ENCODE measurements at regions not wholly inside any gene's neighbourhood (a gene's known extent, or its start where the extent isn't known, plus 50 kb on each side); places are given as distances from the start of the nearest gene placed in this dataset.

DNA sequence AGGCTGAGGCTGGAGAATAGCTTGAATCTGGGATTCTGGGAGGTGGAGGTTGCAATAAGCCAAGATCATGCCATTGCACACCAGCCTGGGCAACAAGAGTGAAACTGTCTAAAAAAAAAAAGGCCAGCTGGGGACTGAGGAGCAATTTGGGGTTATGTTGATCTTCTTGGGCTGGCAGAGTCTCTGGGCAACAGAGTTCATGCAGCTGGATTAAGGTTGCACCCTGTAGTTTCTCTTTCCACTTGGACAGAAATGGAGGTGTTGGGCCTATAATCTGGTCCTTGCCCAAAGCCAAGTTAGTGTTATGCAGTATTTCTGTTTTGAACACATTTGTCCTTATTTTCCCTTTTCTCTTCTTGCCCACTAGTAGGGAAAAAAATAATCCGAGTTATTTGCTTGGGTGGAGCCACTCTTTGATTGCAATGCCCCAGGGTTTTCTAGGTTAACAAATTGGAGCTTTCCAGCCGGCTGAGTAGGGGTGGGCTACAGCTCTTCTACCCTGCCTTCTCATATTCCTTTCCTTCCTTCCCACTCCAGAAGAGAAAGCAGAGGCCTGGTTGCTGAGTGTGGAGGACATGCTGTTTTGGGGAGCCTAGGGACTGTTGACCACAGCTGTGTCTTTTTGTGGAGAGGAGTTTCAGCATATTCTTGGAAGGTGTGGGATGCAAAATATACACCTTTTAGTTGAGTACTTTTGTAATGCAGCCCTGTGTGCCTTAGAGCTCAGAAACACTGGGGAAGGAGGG, 213.9 kb downstream of the SOX4 start:
- DNase-seq (ENCODE audit: low read depth in 1 of 2, low spot score in 1 of 2), result no peak

GRCh38 chr6:21808045-21808470, 214.5 kb downstream of the SOX4 start:
- no peak for DNase-seq (ENCODE audit: low read depth in 1 of 2, low spot score in 1 of 2)

GRCh38 chr6:21808551-21809242, 215.1 kb downstream of the SOX4 start:
- DNase-seq (ENCODE audit: low read depth in 1 of 2, low spot score in 1 of 2), result no peak

DNA sequence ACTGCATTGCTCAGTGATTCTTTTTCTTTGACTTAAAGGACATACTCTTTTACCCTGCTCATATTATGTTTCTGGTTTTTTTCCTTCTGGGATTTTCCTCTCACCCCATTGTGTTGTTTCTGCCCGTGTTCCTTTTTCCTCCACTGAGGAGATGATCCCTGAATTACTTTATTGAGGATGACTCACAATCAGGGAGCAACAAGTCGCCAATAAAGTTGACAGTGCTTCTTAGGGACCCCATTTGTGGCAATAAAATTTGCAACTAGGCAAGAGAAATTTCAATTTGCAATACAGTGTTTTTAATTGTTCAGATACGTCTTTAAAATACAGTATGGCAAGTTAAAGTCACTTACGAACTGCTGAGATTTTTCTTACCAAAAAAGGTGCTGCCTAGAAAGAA, 217.9 kb downstream of the SOX4 start:
- DNase-seq (ENCODE audit: low read depth in 1 of 2, low spot score in 1 of 2), result no peak

GRCh38 chr6:21816231-21816630, 222.7 kb downstream of the SOX4 start:
- no peak for DNase-seq (ENCODE audit: low read depth in 1 of 2, low spot score in 1 of 2)

DNA sequence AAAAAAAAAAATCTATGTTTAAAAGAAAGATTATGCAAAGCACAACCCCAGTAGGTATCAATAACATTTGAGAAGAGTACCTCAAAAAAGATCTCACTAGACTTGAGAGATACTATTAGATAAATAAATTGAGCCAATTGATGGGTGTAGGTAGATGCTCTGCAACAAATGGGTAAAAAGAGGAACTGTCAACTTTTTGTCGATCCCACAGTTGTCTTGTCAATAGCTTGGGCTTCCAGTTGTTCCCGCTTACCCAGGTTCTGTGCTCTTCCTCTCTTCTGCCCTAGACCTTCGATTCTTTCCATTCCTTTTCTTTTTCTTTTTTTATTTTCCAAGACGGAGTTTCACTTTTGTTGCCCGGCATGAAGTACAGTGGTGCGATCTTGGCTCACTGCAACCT, 226.9 kb downstream of the SOX4 start:
- no peak for DNase-seq (ENCODE audit: low read depth in 1 of 2, low spot score in 1 of 2)

DNA sequence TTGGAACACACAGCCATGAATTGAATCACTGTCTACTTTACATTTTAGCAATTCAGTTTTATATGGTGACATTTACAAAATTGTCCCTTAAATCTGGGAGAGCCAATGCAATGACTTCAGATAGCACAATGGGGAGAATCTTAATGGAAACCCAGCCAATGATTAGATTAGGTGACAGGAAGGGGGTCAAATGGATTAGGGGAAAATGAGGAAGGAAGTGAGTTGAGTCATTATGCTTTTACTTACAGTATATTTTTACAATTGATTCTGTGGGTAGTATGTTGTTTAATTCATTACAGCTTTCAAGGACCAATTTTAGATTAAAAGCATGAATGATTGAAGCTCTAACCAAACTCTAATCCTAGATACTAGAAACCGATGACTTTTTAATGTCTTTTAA, 229.8 kb downstream of the SOX4 start:
- DNase-seq (ENCODE audit: low read depth in 1 of 2, low spot score in 1 of 2), result no peak

DNA sequence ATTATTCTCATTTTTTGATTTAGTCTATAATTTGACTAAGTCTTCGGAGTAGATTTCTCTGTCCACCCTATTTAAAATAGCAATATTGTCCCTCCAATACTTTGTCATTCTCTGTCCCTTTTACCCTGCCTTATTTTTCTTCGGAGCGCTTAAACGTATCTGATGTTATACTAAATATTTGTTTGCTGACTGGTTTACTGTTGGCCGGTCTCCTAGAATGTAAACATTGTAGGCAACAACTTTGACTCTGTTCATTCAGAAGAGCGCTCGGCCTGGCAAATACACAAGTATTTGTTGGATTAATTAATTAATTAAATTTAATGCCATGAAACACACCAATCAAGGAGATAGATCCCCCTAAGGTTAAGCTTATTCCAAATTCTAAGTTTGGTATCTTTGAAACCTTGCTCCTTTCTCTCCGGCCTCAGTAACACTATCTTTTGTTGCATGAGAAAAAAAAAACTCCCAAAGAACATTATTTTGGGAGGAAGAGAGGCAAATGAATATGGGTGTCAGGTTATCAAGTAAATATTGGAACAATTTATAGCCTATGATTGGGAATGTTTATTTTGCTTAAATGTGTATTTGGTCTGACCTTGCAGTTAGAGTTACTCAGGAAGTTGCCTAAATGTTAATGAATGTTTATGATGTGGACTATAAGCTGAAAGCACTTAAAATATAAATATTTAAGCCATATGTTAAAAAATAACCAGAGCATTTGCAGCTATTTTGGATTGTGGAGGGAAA, 231.1 kb downstream of the SOX4 start:
- DNase-seq (ENCODE audit: low read depth in 1 of 2, low spot score in 1 of 2), result no peak

DNA sequence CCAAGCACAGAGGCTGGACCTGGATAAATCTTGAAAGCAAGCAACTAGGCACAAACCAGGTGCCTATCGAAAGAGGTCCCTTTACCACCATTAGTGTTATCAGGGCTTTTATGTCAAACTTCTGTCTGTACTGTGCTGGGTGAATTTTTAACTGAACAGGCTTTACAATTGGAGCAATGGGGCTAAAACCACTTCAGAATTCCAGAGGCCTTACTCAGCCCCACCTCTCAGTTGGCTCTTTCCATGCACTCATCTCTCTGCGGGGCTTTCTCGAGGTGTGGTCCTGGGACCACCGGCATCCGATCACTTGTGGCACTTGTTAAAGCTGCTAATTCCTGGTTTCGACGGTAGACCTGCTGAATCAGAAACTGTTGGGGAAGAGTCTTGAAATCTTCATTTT, 232.5 kb downstream of the SOX4 start:
- no peak for DNase-seq (ENCODE audit: low read depth in 1 of 2, low spot score in 1 of 2)

DNA sequence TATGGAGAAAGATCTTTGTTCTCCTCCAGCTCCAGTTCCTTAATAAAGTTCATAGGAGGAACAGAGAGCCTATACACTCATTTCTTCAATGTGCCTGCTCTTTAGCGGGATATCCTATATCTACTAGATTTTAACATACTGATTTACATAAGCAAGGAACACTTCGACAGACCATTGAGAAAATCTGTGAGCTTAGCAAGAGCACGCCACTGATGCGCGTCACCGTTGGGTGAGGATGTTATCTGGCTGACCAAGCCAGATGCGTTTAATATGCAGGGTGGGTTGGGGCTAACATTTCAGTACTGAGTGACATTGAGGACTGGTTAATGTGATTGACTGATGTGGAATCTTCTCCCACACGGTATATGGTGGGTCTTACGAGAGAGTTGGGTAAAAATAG, 233.4 kb downstream of the SOX4 start:
- no peak for DNase-seq (ENCODE audit: low read depth in 1 of 2, low spot score in 1 of 2)

GRCh38 chr6:21827425-21828202, 234.1 kb downstream of the SOX4 start:
- DNase-seq (ENCODE audit: low read depth in 1 of 2, low spot score in 1 of 2), result no peak

- no peak for DNase-seq (ENCODE audit: low read depth in 1 of 2, low spot score in 1 of 2)
Observed at GRCh38 chr6:21828704-21829103, 235.2 kb downstream of the SOX4 start.

- DNase-seq (ENCODE audit: low read depth in 1 of 2, low spot score in 1 of 2), result no peak
Observed at GRCh38 chr6:21829126-21829525, 235.6 kb downstream of the SOX4 start.

DNA sequence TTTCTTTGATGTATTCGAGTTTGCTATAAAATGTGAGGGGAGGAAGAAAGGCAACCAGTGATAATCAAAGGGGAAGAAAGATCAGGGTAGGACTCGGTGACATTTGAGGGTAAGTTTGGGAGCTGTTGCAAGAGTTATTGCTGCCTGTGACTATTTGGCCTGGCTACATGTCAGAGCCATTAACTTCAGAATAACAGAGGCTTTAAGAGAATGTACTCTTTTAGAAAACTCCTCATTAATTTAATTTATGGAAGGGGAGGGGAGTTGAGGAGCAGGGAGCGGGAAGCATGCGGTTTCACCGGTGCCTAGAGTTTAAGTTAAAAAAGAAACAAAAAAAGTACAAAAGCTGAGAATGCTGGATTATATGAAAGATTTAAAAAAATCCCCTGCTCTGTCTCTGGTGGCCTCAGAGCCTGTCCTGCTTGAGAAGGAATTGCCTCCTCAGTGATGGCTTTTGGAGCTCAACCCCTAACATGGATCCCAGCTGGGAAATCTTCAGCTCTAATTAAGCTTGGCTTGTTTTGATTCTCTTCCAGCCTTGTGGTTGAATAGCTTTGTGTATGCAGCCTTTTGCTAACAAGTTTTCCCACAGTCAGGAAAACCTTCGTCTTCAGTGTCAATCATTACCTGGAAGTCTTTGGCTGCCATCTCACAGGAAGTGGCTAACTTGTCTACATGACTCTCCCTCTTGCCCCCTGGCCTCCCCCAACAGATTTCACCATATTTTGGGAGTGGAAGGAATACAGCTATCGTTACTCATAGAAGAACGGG, 238.2 kb downstream of the SOX4 start:
- DNase-seq (ENCODE audit: low read depth in 1 of 2, low spot score in 1 of 2), result no peak

DNA sequence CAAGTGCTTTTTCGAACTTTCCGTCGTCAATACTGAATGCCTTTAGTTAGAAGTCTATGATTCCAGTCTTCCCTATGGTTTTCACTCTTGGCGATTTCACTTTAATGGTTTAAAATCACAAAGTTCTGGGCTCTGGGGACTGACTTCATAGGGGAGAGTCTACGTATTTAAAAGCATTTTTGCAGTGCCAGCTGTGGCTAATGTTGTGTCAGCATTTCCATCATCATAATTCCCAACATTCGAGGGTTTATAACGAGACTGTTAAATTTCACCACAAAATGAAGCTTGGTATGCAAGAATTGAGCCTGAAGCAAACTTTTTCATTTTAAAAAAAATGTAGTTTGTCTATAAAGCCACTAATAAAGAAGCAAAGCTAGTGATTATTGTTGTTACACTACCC, 242.7 kb downstream of the SOX4 start:
- no peak for DNase-seq (ENCODE audit: low read depth in 1 of 2, low spot score in 1 of 2)

GRCh38 chr6:21836772-21837425, 243.3 kb downstream of the SOX4 start:
- no peak for DNase-seq (ENCODE audit: low read depth in 1 of 2, low spot score in 1 of 2)

DNA sequence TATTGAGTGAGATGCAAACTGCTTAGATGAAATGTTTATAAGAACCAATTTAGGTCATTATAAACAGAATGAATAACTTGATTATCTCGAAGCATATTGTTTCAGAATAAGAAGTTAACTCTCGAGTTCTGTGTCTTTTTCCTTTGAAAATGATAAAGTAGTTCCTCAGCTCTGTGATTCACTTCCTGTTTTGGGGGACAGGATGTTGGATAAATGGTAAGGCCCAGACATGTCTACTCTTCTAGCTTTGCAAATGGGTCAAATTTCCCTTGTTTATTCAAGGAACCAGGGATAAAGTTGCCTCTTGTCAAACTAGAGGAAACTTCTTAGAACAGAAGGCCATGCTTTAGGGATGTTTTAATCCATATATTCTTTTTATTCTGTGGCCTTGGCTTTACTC, 246.9 kb downstream of the SOX4 start:
- DNase-seq (ENCODE audit: low read depth in 1 of 2, low spot score in 1 of 2), result no peak

DNA sequence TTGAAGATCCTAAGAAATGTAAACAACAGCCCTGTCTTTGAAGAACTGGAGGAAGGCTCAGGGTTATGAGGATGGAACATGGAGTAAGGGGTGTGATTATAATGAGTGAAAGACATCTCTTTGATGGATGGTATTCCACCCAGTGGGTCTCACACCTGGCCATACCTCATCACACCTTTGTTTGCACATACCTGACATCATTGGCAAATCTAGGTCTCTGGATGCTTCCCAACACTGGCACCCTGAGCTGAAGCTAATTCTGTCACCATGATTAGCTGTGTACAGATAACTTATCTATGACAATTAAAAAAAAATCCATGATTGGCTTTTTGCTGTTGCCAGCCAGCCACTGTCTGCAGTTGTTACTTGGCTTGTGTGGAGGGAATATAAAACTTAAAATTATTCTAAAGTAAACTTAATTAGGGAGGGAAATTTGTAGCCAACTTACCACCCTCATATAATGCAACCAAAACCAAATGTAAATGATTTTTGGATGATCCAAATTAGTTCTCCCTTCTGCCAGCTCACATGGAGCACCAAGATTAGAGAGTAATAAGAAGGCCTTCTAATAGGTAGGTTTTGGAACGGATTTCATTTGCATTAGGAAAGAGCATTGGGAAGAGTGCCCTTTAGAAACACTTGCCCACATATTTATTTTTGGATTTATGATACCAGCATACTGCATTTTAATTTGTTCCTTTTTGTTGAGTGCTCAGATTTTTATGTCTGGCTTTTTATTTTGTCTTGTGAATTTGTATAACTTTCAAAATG, 249.5 kb downstream of the SOX4 start:
- no peak for DNase-seq (ENCODE audit: low read depth in 1 of 2, low spot score in 1 of 2)

DNA sequence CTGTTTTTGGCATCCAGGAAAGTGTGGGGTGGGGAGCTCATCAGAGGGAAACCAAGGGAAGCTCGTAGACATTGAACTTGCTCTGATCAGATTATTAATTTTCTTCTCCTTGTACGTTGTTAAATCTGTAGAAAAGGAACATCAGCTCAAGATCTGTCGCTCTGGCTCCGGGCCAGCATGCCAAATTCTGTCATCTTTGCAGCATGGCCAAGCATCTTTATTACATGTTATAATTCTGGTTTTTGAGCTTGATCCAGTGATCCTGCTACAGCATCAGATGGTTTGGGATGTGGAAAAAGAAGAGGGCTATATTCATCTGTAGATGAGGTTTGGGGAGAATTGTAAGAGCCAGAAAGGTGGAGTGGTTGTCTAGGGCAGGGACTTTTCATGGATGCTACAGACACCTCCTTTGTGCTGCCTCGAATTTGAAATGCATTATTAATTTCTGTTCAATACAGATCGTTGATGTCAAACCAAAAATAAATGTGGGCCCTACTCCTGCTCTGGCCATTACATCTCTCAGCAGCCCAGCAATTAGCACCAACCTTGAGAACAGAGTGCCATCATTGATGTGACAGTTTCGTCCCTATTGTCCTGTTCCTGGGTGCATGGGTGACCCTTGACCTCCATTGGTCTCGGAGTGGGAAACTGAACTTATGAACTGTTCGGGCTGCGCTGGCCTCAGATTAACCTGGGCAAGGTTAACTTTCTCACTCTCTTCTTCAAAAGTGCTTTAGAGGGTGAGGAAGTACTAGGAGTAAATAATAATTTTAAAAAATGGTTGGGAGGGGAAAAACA, 250.8 kb downstream of the SOX4 start:
- DNase-seq (ENCODE audit: low read depth in 1 of 2, low spot score in 1 of 2), result no peak

Measured in stimulated activated CD4-positive, alpha-beta T cell treated with anti-CD3 and anti-CD28 coated beads, Interleukin-15, amount 100 ng/mL, for 1 hour (primary cell).